HL-60 (cell line): ENCODE measurements at regions not wholly inside any gene's neighbourhood (a gene's known extent, or its start where the extent isn't known, plus 50 kb on each side); places are given as distances from the start of the nearest gene placed in this dataset.
"Not testable (repeated sequence)": the region's sequence is repeated elsewhere in the genome, so short reads cannot be mapped to it uniquely, and the experiment has no call there.

Source experiments
- DNase-seq, 2 experiments: peaks; one replicate each; pipeline ENCODE4 v3.0.0-alpha.2; 2010 to 2020; ENCODE audit warnings: low read depth in 1 of 2, low spot score in 1 of 2
- H3K27ac ChIP-seq: fragments of 250-450 bp; sonication (Bioruptor Pico); replicated peaks from 2 replicates; pipeline ENCODE4 v1.5.1; 2020; ENCODE audit warnings: mild to moderate bottlenecking, moderate library complexity
- H3K27me3 ChIP-seq: fragments of 250-450 bp; sonication (Bioruptor Pico); 2 replicates; pipeline ENCODE4 v1.5.1; 2021; ENCODE audit warnings: mild to moderate bottlenecking, moderate library complexity; ENCODE audit not compliant: insufficient read depth, poor library complexity, severe bottlenecking
- H3K4me3 ChIP-seq: replicated peaks from 2 replicates; pipeline ENCODE4 v1.5.1; 2011; ENCODE audit warnings: mild to moderate bottlenecking, control low read depth, low read length; ENCODE audit not compliant: insufficient read depth
- CTCF ChIP-seq: IDR thresholded peaks from one replicate; pipeline ENCODE4 v1.5.1; 2011; ENCODE audit warnings: low read length, control low read depth, inconsistent platforms; ENCODE audit not compliant: insufficient read depth
- GABPA ChIP-seq: IDR thresholded peaks from 2 replicates; pipeline ENCODE4 v1.6.1; 2012; ENCODE audit warnings: low read depth
- POLR2AphosphoS5 ChIP-seq: IDR thresholded peaks from 2 replicates; pipeline ENCODE4 v1.6.1; 2012; ENCODE audit warnings: low read depth
- REST ChIP-seq: IDR thresholded peaks from 2 replicates; pipeline ENCODE4 v1.6.1; 2012; ENCODE audit warnings: low read depth; ENCODE audit not compliant: insufficient replicate concordance
- SPI1 ChIP-seq: IDR thresholded peaks from 2 replicates; pipeline ENCODE4 v1.6.1; 2012; ENCODE audit warnings: low read depth, mild to moderate bottlenecking, borderline replicate concordance

DNA sequence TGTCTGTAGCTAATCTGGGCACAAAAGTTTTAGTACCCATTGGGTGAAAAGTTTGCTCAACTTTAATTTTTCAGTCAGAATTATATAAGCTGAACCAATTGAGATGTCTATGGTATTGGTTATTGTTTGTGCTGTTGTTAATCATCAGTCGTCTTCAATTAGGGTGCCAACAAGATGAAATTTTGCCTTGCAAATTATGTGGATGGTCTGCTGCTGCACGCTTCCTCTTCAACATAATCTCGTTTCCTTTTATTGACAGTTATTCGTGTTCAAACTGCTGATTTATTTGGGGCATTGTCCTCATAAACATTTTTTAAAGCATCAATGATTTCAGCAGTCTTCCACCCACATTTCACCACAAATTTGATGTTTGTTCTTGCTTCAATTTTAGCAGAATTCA is 194.0 kb downstream of the HTR1A start:
- no peaks in the 10 kb centered on the region for H3K27me3 ChIP-seq
- H3K4me3 ChIP-seq: no peak overlapping the region
- DNase-seq: no peak
- TF ChIP-seq GABPA: no peak
- TF ChIP-seq POLR2AphosphoS5: no peak
- TF ChIP-seq REST: no peak
- TF ChIP-seq SPI1: no peak
- no peak for TF ChIP-seq CTCF
- H3K27ac ChIP-seq: no peak overlapping the region

DNA sequence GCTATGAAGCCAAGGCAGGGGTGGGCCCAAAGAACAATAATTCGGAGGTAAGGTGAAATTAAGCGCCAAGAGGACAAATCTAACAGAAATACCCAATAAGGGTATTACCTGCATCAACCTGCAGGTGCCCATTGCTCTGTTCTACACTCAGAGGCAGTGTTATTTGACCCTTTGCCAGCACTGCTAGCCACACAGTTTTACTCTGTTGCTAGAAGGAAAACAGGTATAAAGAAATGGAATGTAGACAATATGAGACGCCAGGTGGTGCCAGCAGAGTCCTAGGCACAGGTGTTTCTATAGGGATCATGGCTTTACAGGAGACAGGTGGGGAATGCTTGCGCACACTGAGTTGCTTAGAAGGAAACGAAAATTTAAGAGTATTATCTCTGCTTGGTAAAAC is 201.3 kb downstream of the HTR1A start:
- DNase-seq: no peak
- no peak for TF ChIP-seq SPI1
- TF ChIP-seq GABPA: no peak
- TF ChIP-seq CTCF: no peak
- no peak for TF ChIP-seq POLR2AphosphoS5
- TF ChIP-seq REST: no peak
- no peak overlapping the region for H3K27ac ChIP-seq
- no peak overlapping the region for H3K4me3 ChIP-seq
- H3K27me3 ChIP-seq: no peaks in the 10 kb centered on the region

- no peak for DNase-seq
- H3K27ac ChIP-seq: no peak overlapping the region
- no peak overlapping the region for H3K4me3 ChIP-seq
- no peaks in the 10 kb centered on the region for H3K27me3 ChIP-seq
- no peak for TF ChIP-seq REST
- TF ChIP-seq GABPA: no peak
- TF ChIP-seq SPI1: no peak
- no peak for TF ChIP-seq POLR2AphosphoS5
- TF ChIP-seq CTCF: no peak
Observed at GRCh38 chr5:63743096-63743798, 219.0 kb downstream of the HTR1A start.

GRCh38 chr5:63732880-63733279 is 229.4 kb downstream of the HTR1A start:
- not testable (repeated sequence) for H3K27ac ChIP-seq, H3K27me3 ChIP-seq, DNase-seq, H3K4me3 ChIP-seq
